Body of pancreas (tissue), 4 donors: ENCODE measurements at regions not wholly inside any gene's neighbourhood (a gene's known extent, or its start where the extent isn't known, plus 50 kb on each side); places are given as distances from the start of the nearest gene placed in this dataset.
A peak's percentile ranks its signal among the peaks of the same experiment; 100 is the strongest.

Experiments
- ATAC-seq: fragments of 150-250 bp; one replicate; pipeline ENCODE4 v1.9.1; 2016
- DNase-seq, 4 donors: peaks; one replicate each; pipeline ENCODE4 v3.0.0-alpha.2; 2019
- H3K27ac ChIP-seq, 4 donors: fragments of 200-600 bp; sonication (generic); 1 replicate in 3 of 4; 2 replicates in 1 of 4; pipeline versions ENCODE4 v1.5.1 to v1.6.1; 2016 to 2019; ENCODE audit warnings: mild to moderate bottlenecking in 1 of 4, mixed read lengths in 1 of 4, moderate library complexity in 1 of 4
- H3K27me3 ChIP-seq, 2 donors: fragments of 200-600 bp; sonication (generic); one replicate each; pipeline ENCODE4 v1.6.0; 2016; ENCODE audit warnings: mild to moderate bottlenecking in 1 of 2
- H3K36me3 ChIP-seq, 2 donors: fragments of 200-600 bp; sonication (generic); replicated peaks in 1 of 2; 2 replicates each; pipeline ENCODE4 v1.5.1; 2016; ENCODE audit warnings: low read depth in 2 of 2; ENCODE audit not compliant: insufficient read depth in 1 of 2
- H3K4me1 ChIP-seq: fragments of 200-600 bp; sonication (generic); one replicate; pipeline ENCODE4 v1.6.0; 2016
- H3K4me3 ChIP-seq, 2 donors: fragments of 200-600 bp; sonication (generic); 1 replicate in 1 of 2; 2 replicates in 1 of 2; pipeline ENCODE4 v1.5.1; 2016 to 2019
- H3K9me3 ChIP-seq, 3 donors: fragments of 200-600 bp; sonication (generic); 1 replicate in 2 of 3; 2 replicates in 1 of 3; pipeline ENCODE4 v1.5.1; 2016
- CTCF ChIP-seq, 7 experiments: fragments of 450-650 bp in 4 of 7; fragments of 200-600 bp in 3 of 7; sonication (generic) in 3 of 7; IDR thresholded peaks; one replicate each; pipeline ENCODE4 v1.5.1; 2016 to 2019; ENCODE audit warnings: antibody characterized with exemption in 7 of 7
- POLR2A ChIP-seq, 3 donors: fragments of 450-650 bp; IDR thresholded peaks; one replicate each; pipeline ENCODE4 v1.6.1; 2016; ENCODE audit warnings: antibody characterized with exemption in 3 of 3, mild to moderate bottlenecking in 2 of 3
- WGBS, 2 donors: methylation state at CpG; one replicate each; pipeline ENCODE4 v1.1.5; 2017; 5-methylcytosine and 5-hydroxymethylcytosine counted together
- intact Hi-C: fragments of 100-400 bp; cut with DNase I; formaldehyde crosslinking; loops from one replicate; pipeline ENCODE4 v1.15.1; 2023

- no peaks in the 10 kb centered on the region for H3K36me3 ChIP-seq
- 32 to 45% methylated on average over 3 of the region's 3 CpGs for WGBS, 2 donors
- intact Hi-C loops, result no loop called here
- H3K9me3 ChIP-seq, result no peaks in the 10 kb centered on the region
- H3K4me1 ChIP-seq, result peaks cover 10% of the 10 kb centered on the region
- peak; percentile 39 for ATAC-seq
- H3K27ac ChIP-seq, result no peak overlapping the region
- no peak overlapping the region for H3K4me3 ChIP-seq
- DNase-seq, result peak in 3 of 4 donors; percentile 17 to 44 (median 36)
- TF ChIP-seq CTCF (IDR thresholded peaks at IDR 0.05) (no peak), POLR2A (IDR thresholded peaks at IDR 0.05) (no peak)
- no peaks in the 10 kb centered on the region for H3K27me3 ChIP-seq
Measured at GRCh38 chr2:179341152-179341866, 76.7 kb upstream of the SESTD1 start.

DNA sequence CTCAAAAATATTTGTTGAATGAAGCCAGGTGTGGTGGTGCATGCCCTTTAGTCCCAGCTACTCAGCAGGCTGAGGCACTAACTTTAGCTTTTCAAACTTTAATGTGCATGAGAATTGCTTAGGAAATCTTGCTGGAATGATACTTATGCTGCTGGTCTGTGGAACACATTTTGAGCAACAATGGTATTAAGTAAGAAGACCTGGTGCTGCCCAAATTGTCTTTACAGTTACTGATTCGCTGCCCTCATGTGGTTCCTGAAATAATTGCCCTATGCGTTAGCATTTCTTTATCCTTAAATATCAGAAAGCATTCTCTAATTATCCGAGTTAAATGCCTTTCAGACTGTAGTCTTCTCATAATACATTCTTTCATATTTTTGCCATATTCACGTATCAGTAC, 76.0 kb upstream of the SESTD1 start:
- no peaks in the 10 kb centered on the region for H3K9me3 ChIP-seq
- TF ChIP-seq CTCF (IDR thresholded peaks at IDR 0.05) (peak in 4 of 7 experiments; percentile 35 to 43 (median 40)), POLR2A (IDR thresholded peaks at IDR 0.05) (no peak)
- no peaks in the 10 kb centered on the region for H3K27me3 ChIP-seq
- DNase-seq (peak in 1 of 4 donors; percentile 22), ATAC-seq (no peak)
- 37 to 43% methylated on average over 4 of the region's 4 CpGs for WGBS, 2 donors
- H3K36me3 ChIP-seq, result no peaks in the 10 kb centered on the region
- no peak overlapping the region for H3K27ac ChIP-seq
- peaks cover 10% of the 10 kb centered on the region for H3K4me1 ChIP-seq
- H3K4me3 ChIP-seq, result no peak overlapping the region
- intact Hi-C loops, result no loop called here

- no peaks in the 10 kb centered on the region for H3K9me3 ChIP-seq
- 92 to 93% methylated on average over 3 of the region's 3 CpGs for WGBS, 2 donors
- no peak overlapping the region for H3K27ac ChIP-seq
- intact Hi-C loops, result no loop called here
- no peaks in the 10 kb centered on the region for H3K27me3 ChIP-seq
- no peak for TF ChIP-seq CTCF (IDR thresholded peaks at IDR 0.05)
- TF ChIP-seq POLR2A (IDR thresholded peaks at IDR 0.05), result no peak
- H3K4me3 ChIP-seq, result no peak overlapping the region
- H3K36me3 ChIP-seq, result no peaks in the 10 kb centered on the region
- no peak for ATAC-seq
- DNase-seq, result no peak
- peaks cover 10% of the 10 kb centered on the region for H3K4me1 ChIP-seq
Measured at GRCh38 chr2:179338681-179339080, 74.0 kb upstream of the SESTD1 start.

DNA sequence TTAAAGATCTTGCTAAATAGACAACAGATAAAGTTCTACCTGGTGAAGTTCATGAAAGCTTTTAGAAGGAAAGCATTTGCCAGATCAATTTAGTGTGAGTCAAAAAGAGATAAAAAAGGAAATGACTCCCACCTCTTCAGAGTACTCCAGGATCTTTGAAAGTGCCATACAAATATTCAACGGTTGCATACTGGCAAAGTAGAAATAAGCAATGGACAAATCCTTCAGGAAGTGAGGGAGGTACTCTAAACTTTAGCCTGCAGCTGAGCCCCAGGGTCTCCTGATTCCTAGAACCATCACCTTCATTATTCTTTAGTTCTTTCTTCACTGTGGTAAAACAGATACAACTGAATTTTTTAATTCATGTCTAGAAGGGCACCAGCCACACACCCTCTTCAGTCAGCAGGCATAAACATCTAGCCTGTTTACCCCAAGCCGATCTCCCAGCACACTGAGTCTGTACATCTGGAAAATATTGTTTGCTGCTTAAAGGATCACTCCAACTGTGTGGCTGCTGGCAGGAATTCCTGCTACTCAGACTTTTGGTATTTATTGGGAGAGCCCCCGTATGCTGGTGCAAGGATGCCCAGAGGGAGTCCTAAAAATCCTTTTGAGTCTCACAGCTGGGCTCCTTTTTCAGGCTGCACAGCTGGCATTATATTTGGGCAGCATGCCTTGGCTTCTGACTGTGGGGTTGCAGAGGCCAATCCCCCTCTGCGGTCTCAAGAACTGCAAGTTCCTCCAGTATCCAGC, 72.3 kb upstream of the SESTD1 start:
- WGBS, 2 donors, result 82 to 86% methylated on average over 4 of the region's 4 CpGs
- intact Hi-C loops, result no loop called here
- H3K27me3 ChIP-seq, result no peaks in the 10 kb centered on the region
- H3K27ac ChIP-seq, result no peak overlapping the region
- H3K4me1 ChIP-seq, result peaks cover 9% of the 10 kb centered on the region
- no peak for TF ChIP-seq CTCF (IDR thresholded peaks at IDR 0.05)
- TF ChIP-seq POLR2A (IDR thresholded peaks at IDR 0.05), result no peak
- no peak for DNase-seq
- no peaks in the 10 kb centered on the region for H3K36me3 ChIP-seq
- H3K4me3 ChIP-seq, result no peak overlapping the region
- no peaks in the 10 kb centered on the region for H3K9me3 ChIP-seq
- ATAC-seq, result no peak
